ENCODE measurements at regions not wholly inside any gene's neighbourhood (a gene's known extent, or its start where the extent isn't known, plus 50 kb on each side); places are given as distances from the start of the nearest gene placed in this dataset.

DNA sequence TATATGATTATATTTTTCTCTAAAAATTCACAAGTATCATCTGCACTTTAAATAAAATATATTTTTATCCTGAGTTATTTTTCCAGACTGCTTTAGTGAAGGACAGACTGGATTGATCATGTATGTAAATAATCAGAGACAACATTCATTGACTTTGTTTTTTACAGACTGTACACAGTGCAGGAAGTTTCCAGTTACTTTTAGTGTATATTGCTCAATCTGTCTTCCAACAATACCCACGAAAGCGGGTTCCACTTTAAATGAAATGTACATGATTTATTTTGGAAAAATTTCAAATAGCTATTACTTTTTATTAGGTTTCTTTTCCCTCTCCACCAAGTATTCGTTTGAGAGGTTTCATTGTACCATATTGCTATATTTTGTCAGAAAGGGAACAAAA is 497.0 kb downstream of the FSCB start (continued):
- no peak for TF ChIP-seq ARNTL (CRISPR knock-in tag; IDR thresholded peaks at IDR 0.05; ENCODE audit: borderline replicate concordance, low read depth)
- TF ChIP-seq, protein P1, sequence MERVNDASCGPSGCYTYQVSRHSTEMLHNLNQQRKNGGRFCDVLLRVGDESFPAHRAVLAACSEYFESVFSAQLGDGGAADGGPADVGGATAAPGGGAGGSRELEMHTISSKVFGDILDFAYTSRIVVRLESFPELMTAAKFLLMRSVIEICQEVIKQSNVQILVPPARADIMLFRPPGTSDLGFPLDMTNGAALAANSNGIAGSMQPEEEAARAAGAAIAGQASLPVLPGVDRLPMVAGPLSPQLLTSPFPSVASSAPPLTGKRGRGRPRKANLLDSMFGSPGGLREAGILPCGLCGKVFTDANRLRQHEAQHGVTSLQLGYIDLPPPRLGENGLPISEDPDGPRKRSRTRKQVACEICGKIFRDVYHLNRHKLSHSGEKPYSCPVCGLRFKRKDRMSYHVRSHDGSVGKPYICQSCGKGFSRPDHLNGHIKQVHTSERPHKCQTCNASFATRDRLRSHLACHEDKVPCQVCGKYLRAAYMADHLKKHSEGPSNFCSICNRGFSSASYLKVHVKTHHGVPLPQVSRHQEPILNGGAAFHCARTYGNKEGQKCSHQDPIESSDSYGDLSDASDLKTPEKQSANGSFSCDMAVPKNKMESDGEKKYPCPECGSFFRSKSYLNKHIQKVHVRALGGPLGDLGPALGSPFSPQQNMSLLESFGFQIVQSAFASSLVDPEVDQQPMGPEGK (CRISPR knock-in tag; IDR thresholded peaks at IDR 0.05; ENCODE audit: borderline replicate concordance) = no peak
- TF ChIP-seq PPARA (CRISPR knock-in tag; IDR thresholded peaks at IDR 0.05; ENCODE audit: borderline replicate concordance) = no peak
- TF ChIP-seq GLIS3 (CRISPR knock-in tag; IDR thresholded peaks at IDR 0.05) = no peak

DNA sequence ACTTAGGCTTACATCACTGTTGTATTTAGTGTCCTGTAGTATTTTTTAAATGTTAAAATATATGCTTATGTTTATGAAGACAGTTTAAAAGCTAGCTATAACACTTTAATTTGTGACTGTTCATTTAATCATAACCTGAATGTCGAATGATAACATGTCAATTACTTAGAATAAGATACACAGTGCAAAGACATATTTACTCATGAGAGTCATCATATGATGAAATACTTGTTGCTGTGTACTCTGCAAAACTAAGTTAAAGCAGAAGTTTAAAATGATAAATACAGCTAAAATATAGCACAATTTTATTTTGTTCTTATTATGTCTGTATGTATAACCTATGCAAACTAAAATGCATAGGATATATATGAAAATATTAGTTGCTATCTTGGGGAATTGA is 497.4 kb downstream of the FSCB start:
- ATAC-seq = no peak
- TF ChIP-seq, protein P2, sequence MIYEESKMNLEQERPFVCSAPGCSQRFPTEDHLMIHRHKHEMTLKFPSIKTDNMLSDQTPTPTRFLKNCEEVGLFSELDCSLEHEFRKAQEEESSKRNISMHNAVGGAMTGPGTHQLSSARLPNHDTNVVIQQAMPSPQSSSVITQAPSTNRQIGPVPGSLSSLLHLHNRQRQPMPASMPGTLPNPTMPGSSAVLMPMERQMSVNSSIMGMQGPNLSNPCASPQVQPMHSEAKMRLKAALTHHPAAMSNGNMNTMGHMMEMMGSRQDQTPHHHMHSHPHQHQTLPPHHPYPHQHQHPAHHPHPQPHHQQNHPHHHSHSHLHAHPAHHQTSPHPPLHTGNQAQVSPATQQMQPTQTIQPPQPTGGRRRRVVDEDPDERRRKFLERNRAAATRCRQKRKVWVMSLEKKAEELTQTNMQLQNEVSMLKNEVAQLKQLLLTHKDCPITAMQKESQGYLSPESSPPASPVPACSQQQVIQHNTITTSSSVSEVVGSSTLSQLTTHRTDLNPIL (CRISPR knock-in tag; IDR thresholded peaks at IDR 0.05; ENCODE audit: low read depth) = no peak
- TF ChIP-seq SNAI2 (CRISPR knock-in tag; IDR thresholded peaks at IDR 0.05) (no peak), TCF4 (CRISPR knock-in tag; IDR thresholded peaks at IDR 0.05; ENCODE audit: borderline replicate concordance) (no peak), CSDC2 (CRISPR knock-in tag; IDR thresholded peaks at IDR 0.05) (no peak), ZNF70 (CRISPR knock-in tag; IDR thresholded peaks at IDR 0.05) (no peak), GLIS3 (CRISPR knock-in tag; IDR thresholded peaks at IDR 0.05) (no peak), TOX (CRISPR knock-in tag; IDR thresholded peaks at IDR 0.05; ENCODE audit: borderline replicate concordance) (no peak), OSR1 (CRISPR knock-in tag; IDR thresholded peaks at IDR 0.05) (no peak), RARB (CRISPR knock-in tag; IDR thresholded peaks at IDR 0.05) (no peak), ZNF565 (CRISPR knock-in tag; conservative IDR thresholded peaks at IDR 0.05; ENCODE audit: low read depth) (no peak)
- TF ChIP-seq, protein P3, sequence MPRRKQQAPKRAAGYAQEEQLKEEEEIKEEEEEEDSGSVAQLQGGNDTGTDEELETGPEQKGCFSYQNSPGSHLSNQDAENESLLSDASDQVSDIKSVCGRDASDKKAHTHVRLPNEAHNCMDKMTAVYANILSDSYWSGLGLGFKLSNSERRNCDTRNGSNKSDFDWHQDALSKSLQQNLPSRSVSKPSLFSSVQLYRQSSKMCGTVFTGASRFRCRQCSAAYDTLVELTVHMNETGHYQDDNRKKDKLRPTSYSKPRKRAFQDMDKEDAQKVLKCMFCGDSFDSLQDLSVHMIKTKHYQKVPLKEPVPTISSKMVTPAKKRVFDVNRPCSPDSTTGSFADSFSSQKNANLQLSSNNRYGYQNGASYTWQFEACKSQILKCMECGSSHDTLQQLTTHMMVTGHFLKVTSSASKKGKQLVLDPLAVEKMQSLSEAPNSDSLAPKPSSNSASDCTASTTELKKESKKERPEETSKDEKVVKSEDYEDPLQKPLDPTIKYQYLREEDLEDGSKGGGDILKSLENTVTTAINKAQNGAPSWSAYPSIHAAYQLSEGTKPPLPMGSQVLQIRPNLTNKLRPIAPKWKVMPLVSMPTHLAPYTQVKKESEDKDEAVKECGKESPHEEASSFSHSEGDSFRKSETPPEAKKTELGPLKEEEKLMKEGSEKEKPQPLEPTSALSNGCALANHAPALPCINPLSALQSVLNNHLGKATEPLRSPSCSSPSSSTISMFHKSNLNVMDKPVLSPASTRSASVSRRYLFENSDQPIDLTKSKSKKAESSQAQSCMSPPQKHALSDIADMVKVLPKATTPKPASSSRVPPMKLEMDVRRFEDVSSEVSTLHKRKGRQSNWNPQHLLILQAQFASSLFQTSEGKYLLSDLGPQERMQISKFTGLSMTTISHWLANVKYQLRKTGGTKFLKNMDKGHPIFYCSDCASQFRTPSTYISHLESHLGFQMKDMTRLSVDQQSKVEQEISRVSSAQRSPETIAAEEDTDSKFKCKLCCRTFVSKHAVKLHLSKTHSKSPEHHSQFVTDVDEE (CRISPR knock-in tag; IDR thresholded peaks at IDR 0.05) = no peak
- TF ChIP-seq, protein P4, sequence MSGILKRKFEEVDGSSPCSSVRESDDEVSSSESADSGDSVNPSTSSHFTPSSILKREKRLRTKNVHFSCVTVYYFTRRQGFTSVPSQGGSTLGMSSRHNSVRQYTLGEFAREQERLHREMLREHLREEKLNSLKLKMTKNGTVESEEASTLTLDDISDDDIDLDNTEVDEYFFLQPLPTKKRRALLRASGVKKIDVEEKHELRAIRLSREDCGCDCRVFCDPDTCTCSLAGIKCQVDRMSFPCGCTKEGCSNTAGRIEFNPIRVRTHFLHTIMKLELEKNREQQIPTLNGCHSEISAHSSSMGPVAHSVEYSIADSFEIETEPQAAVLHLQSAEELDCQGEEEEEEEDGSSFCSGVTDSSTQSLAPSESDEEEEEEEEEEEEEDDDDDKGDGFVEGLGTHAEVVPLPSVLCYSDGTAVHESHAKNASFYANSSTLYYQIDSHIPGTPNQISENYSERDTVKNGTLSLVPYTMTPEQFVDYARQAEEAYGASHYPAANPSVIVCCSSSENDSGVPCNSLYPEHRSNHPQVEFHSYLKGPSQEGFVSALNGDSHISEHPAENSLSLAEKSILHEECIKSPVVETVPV (CRISPR knock-in tag; IDR thresholded peaks at IDR 0.05) = no peak

DNA sequence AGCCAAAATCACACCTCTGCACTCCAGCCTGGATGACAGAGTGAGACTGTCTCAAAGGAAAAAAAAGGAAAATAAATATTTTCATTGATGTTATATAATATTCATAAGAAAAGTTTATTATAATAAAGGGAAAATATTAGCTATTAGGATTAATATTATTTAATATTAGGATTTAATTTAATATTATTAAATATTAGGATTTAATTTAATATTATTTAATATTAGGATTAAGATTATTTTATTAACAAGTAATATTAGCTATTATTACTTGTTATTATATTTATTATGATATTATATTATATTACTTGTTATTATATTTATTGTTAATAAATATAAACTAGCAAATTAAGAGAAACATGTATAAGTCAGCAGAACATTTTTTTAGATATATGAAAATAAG is 518.1 kb downstream of the FSCB start:
- ATAC-seq = no peak
- TF ChIP-seq OSR1 (CRISPR knock-in tag; IDR thresholded peaks at IDR 0.05) (no peak), ESRRG (CRISPR knock-in tag; IDR thresholded peaks at IDR 0.05) (no peak), ISL1 (CRISPR knock-in tag; IDR thresholded peaks at IDR 0.05) (no peak)
- TF ChIP-seq, protein P3 (CRISPR knock-in tag; IDR thresholded peaks at IDR 0.05) = no peak
- TF ChIP-seq, protein P2 (CRISPR knock-in tag; IDR thresholded peaks at IDR 0.05; ENCODE audit: low read depth) = no peak
